Endothelial cell (in vitro differentiated cells): ENCODE measurements at regions not wholly inside any gene's neighbourhood (a gene's known extent, or its start where the extent isn't known, plus 50 kb on each side); places are given as distances from the start of the nearest gene placed in this dataset.
"Not testable (repeated sequence)": the region's sequence is repeated elsewhere in the genome, so short reads cannot be mapped to it uniquely, and the experiment has no call there.

ENCODE experiments used
- DNase-seq: peaks from one replicate; pipeline ENCODE4 v3.0.0; 2021; ENCODE audit warnings: low spot score
- H3K27ac Mint-ChIP-seq: one replicate; pipeline ENCODE4 v1.8.0; 2021; ENCODE audit warnings: mixed read lengths, inconsistent platforms; ENCODE audit not compliant: unreplicated experiment
- H3K27me3 Mint-ChIP-seq: one replicate; pipeline ENCODE4 v1.8.0; 2021; ENCODE audit warnings: mild to moderate bottlenecking, moderate library complexity, mixed read lengths, inconsistent platforms; ENCODE audit not compliant: unreplicated experiment
- H3K36me3 Mint-ChIP-seq: one replicate; pipeline ENCODE4 v1.8.0; 2021; ENCODE audit warnings: mild to moderate bottlenecking, low read depth, mixed read lengths, inconsistent platforms; ENCODE audit not compliant: unreplicated experiment
- H3K4me1 Mint-ChIP-seq: one replicate; pipeline ENCODE4 v1.8.0; 2021; ENCODE audit warnings: mild to moderate bottlenecking, mixed read lengths, inconsistent platforms; ENCODE audit not compliant: unreplicated experiment
- H3K4me3 Mint-ChIP-seq: one replicate; pipeline ENCODE4 v1.8.0; 2021; ENCODE audit warnings: mild to moderate bottlenecking, mixed read lengths, inconsistent platforms; ENCODE audit not compliant: unreplicated experiment
- H3K9me3 Mint-ChIP-seq: one replicate; pipeline ENCODE4 v1.8.0; 2021; ENCODE audit warnings: mixed read lengths, inconsistent platforms; ENCODE audit not compliant: unreplicated experiment
- CTCF ChIP-seq: fragments of 200-600 bp; sonication (generic); IDR thresholded peaks from one replicate; pipeline ENCODE4 v1.5.0; 2021; ENCODE audit warnings: antibody characterized with exemption; ENCODE audit not compliant: unreplicated experiment

- Mint-ChIP-seq H3K27me3 (no peaks in the 10 kb centered on the region), H3K4me3 (no peak overlapping the region), H3K4me1 (no peaks in the 10 kb centered on the region), H3K27ac (no peak overlapping the region), H3K9me3 (no peaks in the 10 kb centered on the region), H3K36me3 (no peaks in the 10 kb centered on the region)
- no peak for TF ChIP-seq CTCF
- no peak for DNase-seq
These were observed 92.6 kb upstream of the SGK1 start for GRCh38 chr6:134410541-134410940.

- no peaks in the 10 kb centered on the region for H3K36me3 Mint-ChIP-seq
- TF ChIP-seq CTCF: no peak
- no peak overlapping the region for H3K27ac Mint-ChIP-seq
- H3K27me3 Mint-ChIP-seq: no peaks in the 10 kb centered on the region
- H3K4me3 Mint-ChIP-seq: no peak overlapping the region
- H3K4me1 Mint-ChIP-seq: no peaks in the 10 kb centered on the region
- no peak for DNase-seq
- no peaks in the 10 kb centered on the region for H3K9me3 Mint-ChIP-seq
These were observed 89.9 kb upstream of the SGK1 start for GRCh38 chr6:134407791-134408190.

- H3K9me3 Mint-ChIP-seq: no peaks in the 10 kb centered on the region
- H3K36me3 Mint-ChIP-seq: no peaks in the 10 kb centered on the region
- H3K4me3 Mint-ChIP-seq: no peak overlapping the region
- TF ChIP-seq CTCF: no peak
- DNase-seq: no peak
- H3K4me1 Mint-ChIP-seq: no peaks in the 10 kb centered on the region
- H3K27me3 Mint-ChIP-seq: no peaks in the 10 kb centered on the region
- no peak overlapping the region for H3K27ac Mint-ChIP-seq
These were observed 88.4 kb upstream of the SGK1 start for GRCh38 chr6:134406311-134406710.

- Mint-ChIP-seq H3K4me3 (no peak overlapping the region), H3K27ac (no peak overlapping the region), H3K36me3 (no peaks in the 10 kb centered on the region), H3K27me3 (no peaks in the 10 kb centered on the region), H3K4me1 (no peaks in the 10 kb centered on the region), H3K9me3 (no peaks in the 10 kb centered on the region)
- TF ChIP-seq CTCF: no peak
- no peak for DNase-seq
These were observed 87.6 kb upstream of the SGK1 start for GRCh38 chr6:134405386-134406087.

- not testable (repeated sequence) for H3K27me3 Mint-ChIP-seq
These were observed 85.4 kb upstream of the SGK1 start for GRCh38 chr6:134403312-134403711.

More at GRCh38 chr6:134403312-134403711, 85.4 kb upstream of the SGK1 start:
- H3K9me3 Mint-ChIP-seq, H3K4me1 Mint-ChIP-seq, H3K27ac Mint-ChIP-seq, H3K4me3 Mint-ChIP-seq, H3K36me3 Mint-ChIP-seq, DNase-seq: not testable (repeated sequence)
